Neuronal stem cell (in vitro differentiated cells): ENCODE measurements at regions not wholly inside any gene's neighbourhood (a gene's known extent, or its start where the extent isn't known, plus 50 kb on each side); places are given as distances from the start of the nearest gene placed in this dataset.

Source experiments
- DNase-seq: peaks from one replicate; pipeline ENCODE4 v3.0.0-alpha.2; 2013; ENCODE audit warnings: low spot score
- H2AFZ ChIP-seq: one replicate; pipeline ENCODE4 v1.6.1; 2013; ENCODE audit warnings: mild to moderate bottlenecking, low read length, inconsistent platforms
- H2AK5ac ChIP-seq: 2 replicates; pipeline ENCODE4 v1.6.1; 2013; ENCODE audit warnings: low read depth, mild to moderate bottlenecking, inconsistent platforms, low read length, moderate library complexity, mixed read lengths
- H2BK120ac ChIP-seq: 2 replicates; pipeline ENCODE4 v1.6.1; 2013; ENCODE audit warnings: low read depth, mild to moderate bottlenecking, inconsistent platforms, low read length, moderate library complexity, mixed read lengths
- H2BK12ac ChIP-seq: one replicate; pipeline ENCODE4 v1.6.1; 2013; ENCODE audit warnings: low read length, inconsistent platforms
- H2BK15ac ChIP-seq: 2 replicates; pipeline ENCODE4 v1.6.1; 2013; ENCODE audit warnings: mild to moderate bottlenecking, low read length, inconsistent platforms, mixed read lengths
- H2BK5ac ChIP-seq: one replicate; pipeline ENCODE4 v1.6.1; 2013; ENCODE audit warnings: inconsistent platforms, mild to moderate bottlenecking, low read length, moderate library complexity
- H3K14ac ChIP-seq: one replicate; pipeline ENCODE4 v1.6.1; 2013; ENCODE audit warnings: low read length, inconsistent platforms
- H3K18ac ChIP-seq: 2 replicates; pipeline ENCODE4 v1.6.1; 2013; ENCODE audit warnings: low read length, inconsistent platforms
- H3K23ac ChIP-seq: 2 replicates; pipeline ENCODE4 v1.6.1; 2013; ENCODE audit warnings: low read depth, mild to moderate bottlenecking, mixed read lengths, low read length, inconsistent platforms; ENCODE audit not compliant: poor library complexity
- H3K27ac ChIP-seq: replicated peaks from 3 replicates; pipeline ENCODE4 v1.5.1; 2013; ENCODE audit warnings: low read length, inconsistent platforms
- H3K27me3 ChIP-seq, 3 experiments: 2 replicates each; pipeline ENCODE4 v1.6.1; 2013; ENCODE audit warnings: low read length in 3 of 3, mild to moderate bottlenecking in 2 of 3, inconsistent platforms in 1 of 3, low read depth in 1 of 3, mixed read lengths in 1 of 3, moderate library complexity in 1 of 3; ENCODE audit not compliant: control insufficient read depth in 3 of 3, insufficient read depth in 3 of 3
- H3K36me3 ChIP-seq, 2 donors: replicated peaks in 1 of 2; 2 replicates each; pipeline ENCODE4 v1.6.1; 2013; ENCODE audit warnings: low read length in 2 of 2; ENCODE audit not compliant: control insufficient read depth in 2 of 2, insufficient read depth in 2 of 2
- H3K4ac ChIP-seq: 2 replicates; pipeline ENCODE4 v1.6.1; 2013; ENCODE audit warnings: inconsistent platforms, mild to moderate bottlenecking, low read length, moderate library complexity
- H3K4me1 ChIP-seq, 2 donors: 1 replicate in 1 of 2; 2 replicates in 1 of 2; pipeline ENCODE4 v1.6.1; 2013; ENCODE audit warnings: low read length in 2 of 2, low read depth in 1 of 2; ENCODE audit not compliant: control insufficient read depth in 2 of 2, insufficient read depth in 1 of 2
- H3K4me2 ChIP-seq: one replicate; pipeline ENCODE4 v1.6.1; 2013; ENCODE audit warnings: mild to moderate bottlenecking, low read length, inconsistent platforms; ENCODE audit not compliant: insufficient read depth, poor library complexity, severe bottlenecking
- H3K4me3 ChIP-seq, 2 donors: 2 replicates each; pipeline ENCODE4 v1.5.1; 2013; ENCODE audit warnings: low read length in 2 of 2, mild to moderate bottlenecking in 2 of 2, inconsistent platforms in 1 of 2, moderate library complexity in 1 of 2
- H3K79me1 ChIP-seq: one replicate; pipeline ENCODE4 v1.6.1; 2013; ENCODE audit warnings: low read depth, mild to moderate bottlenecking, inconsistent platforms, low read length, moderate library complexity
- H3K9ac ChIP-seq: one replicate; pipeline ENCODE4 v1.6.1; 2013; ENCODE audit warnings: mild to moderate bottlenecking, low read depth, low read length, inconsistent platforms; ENCODE audit not compliant: poor library complexity
- H3K9me3 ChIP-seq, 2 donors: replicated peaks in 1 of 2; 2 replicates each; pipeline versions ENCODE3 to v1.6.1; 2013; ENCODE audit warnings: low read length in 2 of 2, mild to moderate bottlenecking in 2 of 2, inconsistent platforms in 1 of 2, low read depth in 1 of 2, mixed read lengths in 1 of 2, moderate library complexity in 1 of 2; ENCODE audit not compliant: control insufficient read depth in 2 of 2, insufficient read depth in 1 of 2
- H4K8ac ChIP-seq: one replicate; pipeline ENCODE4 v1.6.1; 2013; ENCODE audit warnings: low read depth, mild to moderate bottlenecking, inconsistent platforms, low read length, moderate library complexity
- H4K91ac ChIP-seq: one replicate; pipeline ENCODE4 v1.6.1; 2013; ENCODE audit warnings: low read length, low read depth, mild to moderate bottlenecking, inconsistent platforms; ENCODE audit not compliant: poor library complexity
- WGBS, 2 donors: extraction: QIAGEN DNeasy Blood & Tissue Kit; methylation state at CpG; one replicate each; pipeline ENCODE4 v1.1.7; 2013; ENCODE audit warnings: missing lambda C conversion rate in 2 of 2, mixed read lengths in 1 of 2; ENCODE audit not compliant: insufficient read length in 2 of 2, insufficient replicate concordance in 1 of 2; ENCODE audit errors: extremely low coverage in 2 of 2; 5-methylcytosine and 5-hydroxymethylcytosine counted together

GRCh38 chr1:3989465-3989864 lies 89.4 kb upstream of the C1orf174 start:
- no CpG with 5 or more reads among the region's 2 CpGs for WGBS, 2 donors
- Histone ChIP-seq H2AK5ac (no peak overlapping the region), H2BK15ac (no peak overlapping the region), H2BK120ac (no peak overlapping the region), H3K9ac (no peak overlapping the region), H2AFZ (no peak overlapping the region), H4K8ac (no peak overlapping the region), H4K91ac (no peak overlapping the region), H2BK5ac (no peak overlapping the region), H3K79me1 (no peaks in the 10 kb centered on the region), H3K27ac (no peak overlapping the region), H2BK12ac (no peak overlapping the region), H3K4me1 (peaks cover 0 to 1% of the 10 kb centered on the region in 2 donors), H3K9me3 (no peaks in the 10 kb centered on the region), H3K36me3 (no peaks in the 10 kb centered on the region), H3K18ac (no peak overlapping the region), H3K27me3 (peaks cover 0 to 8% (median 0%) of the 10 kb centered on the region in 3 experiments), H3K4ac (no peak overlapping the region), H3K4me3 (no peak overlapping the region), H3K14ac (no peak overlapping the region), H3K23ac (no peak overlapping the region), H3K4me2 (no peak overlapping the region)
- DNase-seq: no peak

GRCh38 chr1:3992103-3992556 lies 92.1 kb upstream of the C1orf174 start:
- H3K9ac ChIP-seq: no peak overlapping the region
- no peak overlapping the region for H3K14ac ChIP-seq
- no peak overlapping the region for H2AK5ac ChIP-seq
- H2BK5ac ChIP-seq: no peak overlapping the region
- H3K4ac ChIP-seq: no peak overlapping the region
- no peak overlapping the region for H2BK12ac ChIP-seq
- no peaks in the 10 kb centered on the region for H3K36me3 ChIP-seq
- H4K8ac ChIP-seq: no peak overlapping the region
- no peak overlapping the region for H4K91ac ChIP-seq
- peaks cover 0 to 8% (median 0%) of the 10 kb centered on the region in 3 experiments for H3K27me3 ChIP-seq
- no peaks in the 10 kb centered on the region for H3K9me3 ChIP-seq
- H2BK120ac ChIP-seq: no peak overlapping the region
- H3K4me1 ChIP-seq: peaks cover 0 to 4% of the 10 kb centered on the region in 2 donors
- no peak overlapping the region for H2BK15ac ChIP-seq
- no peak overlapping the region for H3K27ac ChIP-seq
- no peak for DNase-seq
- H3K4me2 ChIP-seq: no peak overlapping the region
- no peaks in the 10 kb centered on the region for H3K79me1 ChIP-seq
- WGBS, 2 donors: no CpG with 5 or more reads among the region's 2 CpGs
- H3K18ac ChIP-seq: no peak overlapping the region
- no peak overlapping the region for H3K4me3 ChIP-seq
- no peak overlapping the region for H3K23ac ChIP-seq
- H2AFZ ChIP-seq: no peak overlapping the region

GRCh38 chr1:3992746-3993145 lies 92.7 kb upstream of the C1orf174 start:
- Histone ChIP-seq H3K9me3 (no peaks in the 10 kb centered on the region), H3K4me2 (no peak overlapping the region), H2AFZ (no peak overlapping the region)

GRCh38 chr1:3993619-3994375 lies 93.7 kb upstream of the C1orf174 start:
- no peak overlapping the region for H2AK5ac ChIP-seq
- no peak overlapping the region for H4K8ac ChIP-seq
- no peak overlapping the region for H3K4ac ChIP-seq
- no peak for DNase-seq
- no CpG with 5 or more reads among the region's 25 CpGs for WGBS, 2 donors
- H3K14ac ChIP-seq: no peak overlapping the region
- no peak overlapping the region for H2BK15ac ChIP-seq
- no peak overlapping the region for H2AFZ ChIP-seq
- no peak overlapping the region for H2BK12ac ChIP-seq
- H3K36me3 ChIP-seq: no peaks in the 10 kb centered on the region
- no peak overlapping the region for H3K18ac ChIP-seq
- H2BK120ac ChIP-seq: no peak overlapping the region
- H3K27ac ChIP-seq: no peak overlapping the region
- peaks cover 0 to 4% of the 10 kb centered on the region in 2 donors for H3K4me1 ChIP-seq
- no peak overlapping the region for H3K9ac ChIP-seq
- peaks cover 0 to 4% (median 0%) of the 10 kb centered on the region in 3 experiments for H3K27me3 ChIP-seq
- H3K4me2 ChIP-seq: no peak overlapping the region
- no peak overlapping the region for H4K91ac ChIP-seq
- H3K79me1 ChIP-seq: no peaks in the 10 kb centered on the region
- H3K4me3 ChIP-seq: no peak overlapping the region
- peak overlapping the region; percentile 30 for H3K23ac ChIP-seq
- no peak overlapping the region for H2BK5ac ChIP-seq
- H3K9me3 ChIP-seq: peaks cover 0 to 1% of the 10 kb centered on the region in 2 donors

More at GRCh38 chr1:3992746-3993145, 92.7 kb upstream of the C1orf174 start:
- no peak overlapping the region for H3K27ac ChIP-seq
- no peak overlapping the region for H3K4ac ChIP-seq
- no peak for DNase-seq
- no peak overlapping the region for H3K4me3 ChIP-seq
- H3K4me1 ChIP-seq: peaks cover 0 to 4% of the 10 kb centered on the region in 2 donors
- H3K14ac ChIP-seq: no peak overlapping the region
- H2AK5ac ChIP-seq: no peak overlapping the region
- H3K9ac ChIP-seq: no peak overlapping the region
- H2BK5ac ChIP-seq: no peak overlapping the region
- no peaks in the 10 kb centered on the region for H3K36me3 ChIP-seq
- H3K23ac ChIP-seq: no peak overlapping the region
- H4K8ac ChIP-seq: no peak overlapping the region
- H4K91ac ChIP-seq: no peak overlapping the region
- no peak overlapping the region for H2BK12ac ChIP-seq
- no peak overlapping the region for H3K18ac ChIP-seq
- H3K27me3 ChIP-seq: peaks cover 0 to 4% (median 0%) of the 10 kb centered on the region in 3 experiments
- H2BK15ac ChIP-seq: no peak overlapping the region
- no peaks in the 10 kb centered on the region for H3K79me1 ChIP-seq
- H2BK120ac ChIP-seq: no peak overlapping the region
- no CpG with 5 or more reads among the region's 6 CpGs for WGBS, 2 donors
